AG08396 (cell line): ENCODE measurements at regions not wholly inside any gene's neighbourhood (a gene's known extent, or its start where the extent isn't known, plus 50 kb on each side); places are given as distances from the start of the nearest gene placed in this dataset.

Source experiments
- DNase-seq: peaks from one replicate; pipeline ENCODE4 v3.0.0; 2012; ENCODE audit warnings: low spot score, mixed read lengths

- DNase-seq: no peak
These were observed 88.2 kb upstream of the CNOT2 start for GRCh38 chr12:70154960-70155589.

GRCh38 chr12:70157099-70157498, 86.1 kb upstream of the CNOT2 start:
- no peak for DNase-seq

- DNase-seq: no peak
These were observed 77.8 kb upstream of the CNOT2 start for GRCh38 chr12:70165450-70165849.

- DNase-seq: no peak
These were observed 66.9 kb upstream of the CNOT2 start for GRCh38 chr12:70176290-70176689.

GRCh38 chr12:70177631-70178030, 65.6 kb upstream of the CNOT2 start:
- DNase-seq: no peak

GRCh38 chr12:70178038-70178437, 65.2 kb upstream of the CNOT2 start:
- DNase-seq: no peak

- no peak for DNase-seq
These were observed 63.1 kb upstream of the CNOT2 start for GRCh38 chr12:70180130-70180529.

GRCh38 chr12:70185301-70185700, 57.9 kb upstream of the CNOT2 start:
- DNase-seq: no peak

GRCh38 chr12:70186436-70186835, 56.8 kb upstream of the CNOT2 start:
- DNase-seq: no peak

- DNase-seq: no peak
These were observed 52.8 kb upstream of the CNOT2 start for GRCh38 chr12:70190262-70191010.
